ENCODE measurements at regions not wholly inside any gene's neighbourhood (a gene's known extent, or its start where the extent isn't known, plus 50 kb on each side); places are given as distances from the start of the nearest gene placed in this dataset.

DNA sequence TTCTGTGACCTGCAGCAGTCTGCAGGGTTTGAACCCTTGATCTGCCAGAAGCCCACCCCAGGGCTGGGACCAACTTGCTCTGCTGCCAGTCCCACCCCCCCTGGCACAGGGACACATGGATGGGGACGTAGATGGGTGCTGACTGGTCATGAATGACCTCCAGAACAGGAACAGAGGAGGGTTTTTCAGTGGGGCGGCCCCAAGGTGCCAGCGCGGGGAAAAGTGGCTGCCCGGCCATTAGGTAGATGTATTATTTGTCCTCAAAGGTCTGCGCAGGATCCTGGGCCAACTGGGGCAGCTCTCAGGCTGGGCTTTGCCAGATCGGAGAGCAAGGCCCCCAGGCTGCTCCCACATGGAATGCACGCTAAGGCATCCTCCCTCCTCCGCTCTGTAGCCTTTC, 265.2 kb upstream of the TNRC6C start:
- TF ChIP-seq JUND (IDR thresholded peaks at IDR 0.05; ENCODE audit: low read length) (no peak), CTCF (IDR thresholded peaks at IDR 0.05; ENCODE audit: control extremely low read depth in 1 of 3, insufficient read depth in 1 of 3, low read depth in 1 of 3, low read length in 3 of 3) (no peak)
